ENCODE measurements at regions not wholly inside any gene's neighbourhood (a gene's known extent, or its start where the extent isn't known, plus 50 kb on each side); places are given as distances from the start of the nearest gene placed in this dataset.

GRCh38 chr6:17193106-17193775 lies 87.9 kb upstream of the RBM24 start:
- TF ChIP-seq CTCF (conservative IDR thresholded peaks at IDR 0.05) (no peak), ZFX (IDR thresholded peaks at IDR 0.05) (no peak)

Measured in C4-2B (cell line).